Hematopoietic multipotent progenitor cell treated with erythropoietin and hydrocortisone succinate and interleukin-3 and kit ligand, for 15 days (in vitro differentiated cells): ENCODE measurements at regions not wholly inside any gene's neighbourhood (a gene's known extent, or its start where the extent isn't known, plus 50 kb on each side); places are given as distances from the start of the nearest gene placed in this dataset.
"Not testable (repeated sequence)": the region's sequence is repeated elsewhere in the genome, so short reads cannot be mapped to it uniquely, and the experiment has no call there.

ENCODE experiments used
- DNase-seq: peaks from one replicate; pipeline ENCODE4 v3.0.0-alpha.2; 2015; ENCODE audit warnings: low spot score

DNA sequence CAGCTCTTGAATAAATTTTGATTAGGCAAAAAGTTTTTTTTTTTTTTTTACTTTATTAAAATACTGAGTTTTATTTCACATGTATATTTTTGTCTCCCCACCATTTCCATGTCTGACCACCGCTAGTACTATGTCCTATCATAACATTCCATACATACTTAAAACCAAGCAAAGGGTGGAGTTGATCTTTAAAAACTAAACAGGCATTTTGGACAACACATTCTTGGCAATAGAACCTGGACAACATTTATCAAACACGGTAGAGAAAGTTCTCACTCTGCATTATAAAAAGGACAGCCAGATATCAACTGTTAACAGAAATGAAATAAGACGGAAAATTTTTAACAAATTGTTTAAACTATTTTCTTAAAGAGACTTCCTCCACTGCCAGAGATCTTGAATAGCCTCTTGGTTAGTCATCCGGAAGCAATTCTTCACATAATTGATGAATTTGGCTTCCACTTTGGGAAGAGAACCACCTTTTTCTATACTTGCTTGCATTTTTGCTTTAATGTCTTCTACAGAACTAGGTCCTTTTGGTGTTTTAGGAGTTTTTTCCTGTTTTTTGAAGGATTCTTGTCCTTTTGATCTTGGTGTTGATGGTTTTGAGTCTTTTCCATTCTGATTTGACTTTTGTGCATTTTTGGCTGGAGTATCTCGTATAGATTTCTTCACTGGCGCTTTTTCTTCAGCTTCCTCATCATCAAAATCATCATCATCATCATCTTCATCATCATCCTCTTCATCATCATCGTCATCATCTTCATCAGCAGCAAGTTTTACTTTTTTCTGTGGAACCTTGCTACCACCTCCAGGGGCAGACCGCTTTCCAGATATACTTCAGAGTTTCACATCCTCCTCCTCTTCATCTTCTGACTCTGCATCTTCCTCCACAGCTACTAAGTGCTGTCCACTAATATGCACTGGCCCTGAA is 58.7 kb downstream of the POU5F2 start:
- DNase-seq, result not testable (repeated sequence)

DNA sequence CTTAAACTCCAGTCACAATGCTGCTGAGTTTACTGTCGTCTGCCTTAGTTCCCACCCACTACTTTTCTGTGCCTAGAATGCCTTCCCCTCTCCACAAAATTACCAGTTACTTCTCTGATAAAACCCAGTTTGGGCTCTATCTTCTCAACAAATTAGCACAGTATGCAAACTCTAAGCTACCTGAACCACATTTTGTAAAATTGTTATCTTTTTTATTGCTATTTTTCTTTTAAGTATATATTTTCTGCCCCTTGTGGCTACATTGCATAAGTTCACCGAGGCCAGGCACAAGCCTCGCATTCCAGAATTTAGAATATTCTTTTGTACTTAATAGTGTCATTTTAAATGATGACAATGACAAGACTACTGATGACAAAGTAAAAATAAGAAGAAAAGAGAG is 60.0 kb downstream of the POU5F2 start:
- DNase-seq, result peak; percentile 32

DNA sequence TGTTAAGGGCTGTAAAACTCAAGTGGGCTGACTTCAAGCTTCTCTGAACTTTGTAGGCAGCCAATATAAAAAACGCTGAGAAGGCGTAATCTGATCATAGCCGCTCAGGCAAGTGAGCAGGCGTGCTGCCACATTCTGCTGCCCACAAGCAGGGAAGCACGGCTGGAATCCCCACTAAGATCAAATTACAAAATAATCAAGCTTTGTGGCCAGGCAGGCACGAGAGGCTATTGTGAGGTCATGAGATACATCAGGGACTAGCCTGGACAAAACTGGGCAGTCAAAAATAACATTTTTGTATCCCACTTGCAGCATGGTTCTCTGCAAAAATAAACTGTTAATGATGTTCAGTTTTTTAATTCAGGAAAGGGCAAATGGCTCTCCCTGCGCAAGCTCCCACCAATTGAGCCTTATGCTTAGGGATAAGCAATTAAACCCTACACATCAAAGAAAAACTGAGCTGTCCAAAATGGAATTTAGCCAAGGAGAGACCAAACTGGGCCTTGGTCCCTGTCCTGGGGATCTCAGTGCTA is 64.0 kb downstream of the POU5F2 start:
- DNase-seq, result no peak

DNA sequence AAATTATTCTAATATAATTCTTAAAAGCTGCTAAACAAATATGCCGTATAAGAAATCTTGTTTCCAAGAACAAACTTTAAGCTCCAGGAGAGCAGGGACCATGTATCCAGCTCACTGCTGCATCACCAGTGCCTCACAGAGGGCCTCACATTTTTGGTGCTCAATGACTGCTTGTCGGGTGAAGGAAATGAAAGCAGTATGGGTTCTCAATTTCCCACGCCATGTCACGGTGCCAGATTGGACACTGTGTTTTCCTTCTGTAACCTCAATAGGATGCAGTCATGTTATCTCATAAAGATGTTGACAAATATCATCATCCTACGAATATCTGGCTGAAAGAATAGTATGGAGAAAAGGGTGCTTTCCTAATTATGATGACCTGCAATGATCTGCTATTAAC is 64.7 kb downstream of the POU5F2 start:
- DNase-seq, result no peak

DNA sequence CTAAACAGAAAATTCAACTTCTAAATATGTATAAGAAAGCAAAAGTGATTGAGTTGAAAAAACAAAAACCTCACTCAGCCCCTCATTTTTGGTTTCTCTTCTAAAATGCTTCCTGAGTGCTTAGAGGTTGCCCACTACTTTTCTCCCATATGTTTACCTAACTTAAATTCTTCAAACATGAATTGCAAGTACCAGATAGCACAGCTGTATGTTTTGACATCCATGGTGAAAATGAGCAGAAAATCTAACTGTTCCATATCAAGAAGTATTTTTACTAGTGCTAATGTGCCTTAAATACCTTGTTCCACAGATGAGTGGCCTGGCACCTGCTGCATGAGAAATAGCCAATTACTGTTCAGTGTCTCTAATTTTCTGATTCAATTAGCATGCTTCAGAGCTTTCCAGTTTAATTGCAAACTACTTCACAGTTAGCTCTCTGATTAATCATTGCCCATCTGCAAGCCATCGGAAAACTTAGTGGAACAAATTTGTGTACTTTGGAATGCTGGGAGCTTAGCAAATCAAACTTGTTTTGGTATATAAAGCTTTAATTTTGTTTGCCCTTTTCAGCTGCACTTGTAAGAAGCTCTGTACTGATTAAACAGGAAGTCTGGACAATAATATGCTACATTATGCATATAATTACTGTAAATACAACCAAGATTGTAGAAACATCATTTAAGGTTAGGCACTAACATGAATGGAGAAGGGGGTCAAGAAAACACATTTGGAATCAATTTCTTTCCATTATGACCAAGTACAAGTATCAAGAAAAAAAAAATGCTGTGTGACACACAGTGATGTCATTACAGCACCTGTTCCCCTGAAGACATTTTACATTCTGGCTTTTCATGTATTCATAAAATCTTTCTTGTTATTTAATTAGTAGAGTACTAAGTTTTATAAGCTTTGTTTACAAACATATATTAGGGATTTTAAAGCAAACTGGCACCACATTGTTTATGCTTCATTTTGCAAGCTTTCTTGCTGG is 65.6 kb downstream of the POU5F2 start:
- DNase-seq, result no peak

DNA sequence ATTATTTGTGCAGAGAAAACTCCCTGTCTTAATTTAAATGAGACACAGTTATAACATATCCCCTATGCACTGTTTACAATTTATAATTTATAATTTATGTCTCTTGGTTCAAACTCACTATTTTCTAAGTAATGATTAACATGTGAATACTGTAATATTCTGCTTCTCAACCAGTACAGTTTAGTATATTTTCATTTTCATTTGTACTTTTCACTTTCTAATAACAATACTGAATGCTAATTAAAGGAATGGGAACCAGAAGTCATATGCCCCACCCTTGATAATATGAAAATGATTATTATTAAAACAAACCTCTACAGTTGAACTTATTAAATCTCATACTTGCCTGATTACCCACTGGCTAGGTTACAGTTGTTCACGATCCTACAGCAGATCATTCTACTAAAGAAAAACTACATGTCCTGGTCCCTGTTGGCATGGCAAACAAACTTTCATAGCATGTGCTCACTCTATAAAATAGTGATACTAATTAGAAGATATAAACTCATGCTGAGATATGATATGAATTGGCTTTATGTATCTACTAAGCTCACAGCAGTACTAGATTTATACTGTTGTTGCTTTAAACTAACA is 66.4 kb downstream of the POU5F2 start:
- peak; percentile 30 for DNase-seq

DNA sequence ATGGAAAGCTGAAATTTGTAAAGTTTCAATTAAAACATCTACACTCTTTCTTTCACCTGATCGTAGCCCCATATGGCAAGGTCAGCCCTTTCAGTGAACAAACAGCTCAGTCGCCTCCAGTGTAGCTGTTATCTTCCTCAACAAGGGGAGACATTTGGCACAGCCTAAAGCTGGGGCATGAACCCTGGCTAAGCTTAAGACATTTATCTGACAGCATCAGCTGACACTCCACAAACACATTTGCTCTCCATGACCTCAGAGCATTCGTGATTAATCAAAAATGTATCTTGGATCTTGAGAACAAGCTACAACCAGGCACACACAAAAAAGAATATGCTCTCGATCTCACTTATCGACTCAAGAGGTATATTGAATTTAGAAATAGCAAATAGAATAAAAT is 67.3 kb downstream of the POU5F2 start:
- peak; percentile 93 for DNase-seq

DNA sequence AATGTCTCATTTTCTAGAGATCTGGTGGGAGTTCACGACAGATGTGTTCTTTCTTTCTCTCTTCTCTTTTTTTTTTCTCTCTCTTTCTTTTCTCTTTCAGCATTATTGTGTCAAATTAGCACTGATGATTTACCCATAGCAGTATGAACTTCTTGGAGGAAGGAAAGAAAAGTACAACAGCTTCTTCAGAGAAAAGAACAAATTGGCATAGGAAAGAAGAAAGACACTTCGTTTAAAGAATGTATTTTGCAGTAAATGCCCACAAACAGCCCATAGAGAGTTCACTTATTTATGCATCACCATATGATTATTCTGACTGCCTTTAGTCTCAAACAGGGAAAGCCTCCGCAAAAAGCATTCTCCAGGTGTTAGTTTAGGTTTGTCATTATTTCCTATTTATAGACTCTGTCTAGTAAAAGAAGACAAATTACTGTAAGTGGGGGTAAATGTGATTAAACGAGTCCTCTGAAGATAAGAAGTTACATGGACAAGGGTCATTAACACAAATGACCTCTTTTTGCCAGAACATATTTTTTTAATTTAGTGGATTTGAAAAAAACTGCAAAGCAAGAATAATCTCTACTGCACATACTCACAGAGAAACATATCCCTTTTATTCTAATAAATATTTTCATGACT is 68.0 kb downstream of the POU5F2 start:
- DNase-seq, result no peak

DNA sequence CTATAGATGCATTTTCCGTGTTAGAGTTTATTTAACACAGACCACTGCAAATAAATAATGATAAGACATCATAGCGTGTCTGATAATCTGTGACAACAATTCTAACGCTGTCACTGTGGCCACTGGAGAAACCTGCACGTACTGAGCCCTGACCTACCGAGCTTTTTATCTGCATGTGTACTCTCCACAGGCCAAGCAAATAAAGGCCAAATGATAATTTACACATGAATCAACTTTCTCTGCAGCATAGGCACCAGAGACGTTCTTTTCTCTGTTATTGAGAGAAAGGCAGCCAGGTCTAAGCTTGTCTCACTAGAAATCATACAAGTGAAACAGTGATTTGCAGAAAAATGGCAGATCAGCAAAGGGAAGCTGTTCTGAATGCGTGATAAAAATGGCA is 75.8 kb downstream of the POU5F2 start:
- no peak for DNase-seq

DNA sequence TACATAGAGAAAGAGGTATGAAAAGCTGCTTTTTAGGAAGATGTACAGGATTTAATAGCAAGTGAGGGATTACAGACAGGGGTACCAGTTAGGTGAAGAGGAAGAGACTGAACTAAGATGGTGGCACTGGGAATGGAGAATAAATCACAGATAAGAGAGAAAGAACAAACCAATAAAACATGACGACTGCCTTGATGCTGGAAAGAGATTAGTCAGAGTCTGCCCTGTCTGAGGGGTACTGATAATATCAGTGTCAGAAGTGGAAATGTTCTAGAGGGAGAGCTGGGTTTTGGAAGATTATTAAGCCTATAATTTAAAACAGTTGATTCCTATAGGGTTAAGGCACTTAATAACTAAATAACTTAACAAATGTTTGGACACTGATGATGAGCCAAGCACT is 77.7 kb downstream of the NR2F1 start:
- DNase-seq, result no peak

DNA sequence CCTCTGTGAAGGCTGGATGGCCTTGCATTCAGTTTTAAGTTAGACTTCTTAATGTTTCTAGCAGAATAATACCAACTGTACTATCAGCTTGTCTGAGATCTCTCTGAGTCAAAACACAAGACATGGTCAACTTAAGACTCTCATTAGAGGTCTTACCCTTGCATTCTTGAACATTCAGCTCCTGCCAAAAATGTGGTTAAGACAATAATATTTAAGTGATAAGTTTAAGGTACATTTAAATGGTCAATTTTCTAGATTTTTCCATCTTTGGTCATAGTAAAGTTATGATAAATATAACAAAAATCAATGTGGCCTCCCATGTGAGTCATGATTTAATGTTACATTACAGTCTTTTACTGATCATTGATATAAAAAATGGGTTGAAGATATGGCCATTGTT is 75.0 kb downstream of the NR2F1 start:
- DNase-seq, result no peak

DNA sequence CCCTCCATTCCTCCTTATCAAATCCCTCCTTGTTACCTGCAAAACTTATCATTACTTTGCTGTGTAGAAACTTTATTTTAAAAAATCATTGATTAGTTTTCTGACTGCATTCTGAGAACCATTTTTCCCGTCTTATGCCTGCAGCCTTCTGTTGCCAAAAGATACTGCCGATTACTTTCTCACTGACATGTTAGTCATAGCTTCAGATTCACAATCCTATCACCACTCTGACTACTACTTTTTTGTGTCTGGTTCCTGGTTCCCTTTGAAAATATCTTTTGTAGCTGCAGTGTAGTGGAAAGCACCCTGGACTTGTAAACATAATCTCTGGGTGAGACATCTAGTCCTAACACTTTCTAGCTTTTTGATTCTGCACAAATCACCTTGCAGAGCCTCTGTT is 71.7 kb downstream of the NR2F1 start:
- no peak for DNase-seq

DNA sequence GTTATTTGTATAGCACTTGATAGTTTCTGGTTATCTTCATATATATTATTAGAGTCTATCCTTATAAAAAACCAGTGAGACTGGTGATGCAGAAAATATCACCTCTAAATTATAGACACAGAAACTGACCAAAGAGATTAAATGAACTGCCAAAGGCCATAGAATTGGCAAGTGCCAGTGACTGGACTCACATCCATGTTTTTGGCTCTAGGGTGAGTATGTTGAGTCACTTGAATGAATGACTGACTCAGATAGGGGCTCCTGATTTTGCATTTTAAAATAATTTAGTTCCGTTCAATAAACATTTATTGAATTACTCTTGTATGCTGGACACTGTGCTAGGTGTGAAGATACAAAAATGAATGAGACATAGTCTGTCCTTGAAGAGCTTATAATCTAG is 70.7 kb downstream of the NR2F1 start:
- DNase-seq, result no peak

DNA sequence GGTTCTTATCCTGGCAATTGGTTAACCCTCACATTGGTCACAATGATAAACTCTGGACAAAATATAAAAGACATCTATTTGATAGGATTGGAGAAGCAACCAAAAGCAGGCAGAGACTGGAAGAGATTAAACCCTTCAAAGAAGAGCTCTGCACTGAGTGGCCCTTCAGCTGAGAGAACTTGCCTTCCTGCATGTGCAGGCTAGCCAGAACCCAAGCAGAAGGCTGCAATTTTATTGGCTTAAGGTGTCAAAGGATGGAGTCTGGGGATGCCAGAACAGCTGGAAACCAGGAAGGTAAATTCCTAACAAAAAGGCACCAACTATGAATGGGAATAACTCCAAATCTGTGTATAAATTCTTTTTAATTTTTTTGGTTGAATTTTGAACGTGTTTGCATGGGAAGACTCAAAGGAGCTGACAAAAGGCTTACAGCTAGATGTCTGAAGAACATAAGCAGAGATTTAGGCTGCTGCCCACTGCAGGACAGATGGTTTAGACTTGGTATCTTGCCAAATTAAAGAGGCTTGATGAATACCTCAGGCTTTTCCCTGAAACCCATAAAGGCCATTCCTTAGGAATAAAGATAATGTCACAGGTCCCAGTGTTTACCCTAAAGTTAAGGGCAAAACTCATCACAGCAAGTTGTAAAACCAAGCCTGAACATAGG is 66.3 kb downstream of the NR2F1 start:
- no peak for DNase-seq

DNA sequence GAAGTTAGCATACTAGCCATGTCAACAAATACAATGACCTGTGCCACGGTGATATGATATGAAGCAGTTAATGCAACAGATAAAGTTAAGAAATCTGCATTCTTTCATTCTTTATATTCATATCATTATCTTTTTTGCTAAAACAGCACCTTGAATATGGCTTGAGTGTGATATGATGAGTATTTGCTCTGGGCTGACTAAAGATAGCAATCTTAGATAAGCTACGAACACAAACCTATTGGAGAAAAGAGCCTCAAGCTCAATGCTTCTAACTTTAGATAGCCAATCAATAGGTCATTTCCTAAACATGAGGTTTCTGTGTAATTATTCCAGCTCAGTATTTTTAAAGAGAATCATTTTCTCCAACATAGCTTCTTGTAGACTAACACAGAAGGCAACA is 61.7 kb downstream of the NR2F1 start:
- no peak for DNase-seq
